ENCODE measurements at regions not wholly inside any gene's neighbourhood (a gene's known extent, or its start where the extent isn't known, plus 50 kb on each side); places are given as distances from the start of the nearest gene placed in this dataset.

GRCh38 chr6:18785810-18786490, 398.8 kb downstream of the RNF144B start:
- no peak for TF ChIP-seq CTCF (IDR thresholded peaks at IDR 0.05; ENCODE audit: low read length)
- TF ChIP-seq EZH2 (optimal IDR thresholded peaks at IDR 0.05; ENCODE audit: low read depth, low read length), result no peak
- no peak for TF ChIP-seq EZH2phosphoT487 (IDR thresholded peaks at IDR 0.05; ENCODE audit: low read length)

Data from MM.1S (cell line).